K562 (cell line): ENCODE measurements at regions not wholly inside any gene's neighbourhood (a gene's known extent, or its start where the extent isn't known, plus 50 kb on each side); places are given as distances from the start of the nearest gene placed in this dataset.
"Not testable (repeated sequence)": the region's sequence is repeated elsewhere in the genome, so short reads cannot be mapped to it uniquely, and the experiment has no call there.

Experiments used
- ATAC-seq: fragments of 200-7000 bp; cut with Tn5 transposase; 3 replicates; pipeline ENCODE4 v1.9.1; 2020; ENCODE audit warnings: moderate library complexity
- BruUV-seq: library from RNA; stranded (reverse); fragments of 400-500 nt; replicated peaks from 2 replicates; lab custom pipeline; 2021; lab: Mats Ljungman, UMichigan
- CTCF ChIA-PET: fragments of 300-600 bp; formaldehyde crosslinking; extraction: SDS; loops from one replicate; lab custom pipeline; 2021; ENCODE audit warnings: low intra/inter-chr PET ratio; lab: Yijun Ruan, JAX
- POLR2A ChIA-PET: fragments of 300-600, 350-650 bp; sonication (Branson Sonifier 250); formaldehyde crosslinking; extraction: SDS; loops from one replicate; lab custom pipeline; 2021; ENCODE audit warnings: antibody characterized with exemption, inconsistent platforms; lab: Yijun Ruan, JAX
- DNase-seq, 4 experiments: peaks; one replicate each; pipeline versions ENCODE4 v3.0.0 to v3.0.0-alpha.2; 2011 to 2018; ENCODE audit warnings: low spot score in 3 of 4, mixed read lengths in 3 of 4; ENCODE audit errors: extremely low read depth in 1 of 4
- FAIRE-seq: peaks from 2 replicates; lab custom pipeline; 2011; peaks lifted over from hg19 to GRCh38; lab: Jason Lieb, UNC
- H2AFZ ChIP-seq: 2 replicates; pipeline ENCODE4 v1.6.0; 2011; ENCODE audit warnings: low read depth, low read length, control low read depth, inconsistent platforms
- H3K27ac ChIP-seq: fragments of 200-600 bp; 3 replicates; pipeline ENCODE4 v1.8.0; 2011; ENCODE audit warnings: low read depth, mild to moderate bottlenecking, control low read depth, inconsistent platforms, low read length, moderate library complexity, mixed read lengths; ENCODE audit errors: extremely low read depth
- H3K27me3 ChIP-seq, 2 experiments: fragments of 300-600 bp in 1 of 2; 2 replicates in 1 of 2; 3 replicates in 1 of 2; pipeline versions ENCODE4 v1.6.0 to v1.8.0; 2011; ENCODE audit warnings: inconsistent platforms in 2 of 2, low read length in 2 of 2, mild to moderate bottlenecking in 1 of 2, mixed read lengths in 1 of 2, moderate library complexity in 1 of 2; ENCODE audit not compliant: control insufficient read depth in 2 of 2, insufficient read depth in 2 of 2
- H3K36me3 ChIP-seq: fragments of 300-600 bp; 3 replicates; pipeline ENCODE4 v1.8.0; 2011; ENCODE audit warnings: mild to moderate bottlenecking, low read length, inconsistent platforms; ENCODE audit not compliant: control insufficient read depth, insufficient read depth
- H3K4me1 ChIP-seq, 2 experiments: fragments of 200-600 bp in 1 of 2; replicated peaks in 1 of 2; 2 replicates in 1 of 2; 3 replicates in 1 of 2; pipeline versions ENCODE4 v1.5.1 to v1.8.0; 2011; ENCODE audit warnings: inconsistent platforms in 2 of 2, low read length in 2 of 2, mild to moderate bottlenecking in 1 of 2, mixed read lengths in 1 of 2, moderate library complexity in 1 of 2; ENCODE audit not compliant: control insufficient read depth in 2 of 2, insufficient read depth in 2 of 2
- H3K4me2 ChIP-seq: 2 replicates; pipeline ENCODE4 v1.6.1; 2011; ENCODE audit warnings: low read length, control low read depth, inconsistent platforms, mixed read lengths; ENCODE audit not compliant: insufficient read depth
- H3K4me3 ChIP-seq: fragments of 200-600 bp; sonication (generic), shearing (Covaris generic); 2 replicates; pipeline ENCODE4 v1.5.1; 2016; ENCODE audit warnings: control low read depth, inconsistent platforms
- H3K79me2 ChIP-seq: fragments of 200-600 bp; 3 replicates; pipeline ENCODE4 v1.8.0; 2011; ENCODE audit warnings: low read length, inconsistent platforms; ENCODE audit not compliant: control insufficient read depth, insufficient read depth
- H3K9ac ChIP-seq, 2 experiments: 2 replicates each; pipeline versions ENCODE4 v1.6.0 to v1.6.1; 2011; ENCODE audit warnings: low read depth in 2 of 2, low read length in 2 of 2, control low read depth in 1 of 2, inconsistent platforms in 1 of 2, mild to moderate bottlenecking in 1 of 2, mixed read lengths in 1 of 2; ENCODE audit not compliant: insufficient read depth in 1 of 2
- H3K9me1 ChIP-seq: one replicate; pipeline ENCODE4 v1.6.0; 2011; ENCODE audit warnings: inconsistent platforms, mild to moderate bottlenecking, low read length, moderate library complexity; ENCODE audit not compliant: control insufficient read depth, insufficient read depth
- H3K9me3 ChIP-seq: replicated peaks from 2 replicates; pipeline ENCODE4 v1.5.1; 2011; ENCODE audit warnings: low read depth, low read length, inconsistent platforms; ENCODE audit not compliant: control insufficient read depth, insufficient read depth
- H4K20me1 ChIP-seq: replicated peaks from 2 replicates; pipeline ENCODE4 v1.6.1; 2011; ENCODE audit warnings: low read length, inconsistent platforms, mixed read lengths; ENCODE audit not compliant: control insufficient read depth, insufficient read depth
- ARID1B ChIP-seq: fragments of 450-650 bp; IDR thresholded peaks from 2 replicates; pipeline ENCODE4 v1.6.1; 2016; ENCODE audit warnings: antibody characterized with exemption, mild to moderate bottlenecking, inconsistent platforms
- BDP1 ChIP-seq: IDR thresholded peaks from 3 replicates; pipeline ENCODE4 v1.6.1; 2011; ENCODE audit not compliant: insufficient read length, insufficient read depth
- CBX1 ChIP-seq: sonication (generic); IDR thresholded peaks from 2 replicates; pipeline ENCODE4 v1.6.1; 2016; ENCODE audit warnings: antibody characterized with exemption, low read depth, mild to moderate bottlenecking
- MCM5 ChIP-seq: fragments of 450-650 bp; IDR thresholded peaks from 2 replicates; pipeline ENCODE4 v1.6.1; 2016; ENCODE audit warnings: low read depth
- MTA3 ChIP-seq: fragments of 450-650 bp; formaldehyde crosslinking; IDR thresholded peaks from 2 replicates; pipeline ENCODE4 v1.6.1; 2017; ENCODE audit warnings: mild to moderate bottlenecking, borderline replicate concordance
- PHB ChIP-seq: fragments of 250-450 bp; sonication (Bioruptor Pico); IDR thresholded peaks from 2 replicates; pipeline ENCODE4 v1.5.0; 2021
- USF2 ChIP-seq: sonication (generic); formaldehyde crosslinking; IDR thresholded peaks from 2 replicates; pipeline ENCODE4 v1.5.0; 2020; ENCODE audit warnings: missing genetic modification reagents
- ZBTB34 ChIP-seq: fragments of 250-450 bp; sonication (Bioruptor Pico); IDR thresholded peaks from 2 replicates; pipeline ENCODE4 v1.8.0; 2021; ENCODE audit warnings: mild to moderate bottlenecking, moderate library complexity
- ZBTB5 ChIP-seq: fragments of 450-650 bp; IDR thresholded peaks from 2 replicates; pipeline ENCODE4 v1.6.1; 2017; ENCODE audit warnings: antibody characterized with exemption
- ZNF146 ChIP-seq: IDR thresholded peaks from one replicate; pipeline ENCODE4 v1.6.1; 2018; ENCODE audit warnings: missing compliant biosample characterization; ENCODE audit not compliant: unreplicated experiment
- ZNF224 ChIP-seq: sonication (generic); formaldehyde crosslinking; IDR thresholded peaks from 2 replicates; pipeline ENCODE4 v1.8.0; 2022; ENCODE audit warnings: mild to moderate bottlenecking, missing genetic modification reagents
- ZNF395 ChIP-seq: fragments of 200-800 bp; sonication (Bioruptor generic); IDR thresholded peaks from 2 replicates; pipeline ENCODE4 v1.6.1; 2017; ENCODE audit warnings: missing genetic modification characterization, missing compliant biosample characterization
- WGBS: fragments of 100-300 bp; shearing (Covaris generic); methylation state at CpG from one replicate; pipeline ENCODE4 v1.1.6; 2016; ENCODE audit warnings: low coverage, mixed read lengths; ENCODE audit not compliant: insufficient coverage; ENCODE audit errors: missing lambda C conversion rate; 5-methylcytosine and 5-hydroxymethylcytosine counted together
- in situ Hi-C: fragments of 300-500 bp; cut with MboI; formaldehyde crosslinking; loops from 4 replicates; pipeline ENCODE4 v1.15.0; 2018; ENCODE audit warnings: inconsistent platforms, mixed read lengths
- intact Hi-C: fragments of 100-400 bp; cut with micrococcal nuclease; formaldehyde crosslinking; loops from 2 replicates; pipeline ENCODE4 v1.14.2; 2022

- FAIRE-seq, H3K9me3 ChIP-seq, H3K4me2 ChIP-seq, H3K79me2 ChIP-seq, H3K4me3 ChIP-seq, H3K9me1 ChIP-seq, in situ Hi-C loops, CTCF ChIA-PET, H3K4me1 ChIP-seq, BruUV-seq, ATAC-seq, H2AFZ ChIP-seq, DNase-seq, POLR2A ChIA-PET, H3K9ac ChIP-seq, H3K27ac ChIP-seq, intact Hi-C loops, H3K36me3 ChIP-seq, H3K27me3 ChIP-seq, H4K20me1 ChIP-seq: not testable (repeated sequence)
- WGBS, result 0% methylated on average over 1 of the region's 3 CpGs
- peak; percentile 45 for TF ChIP-seq ZNF146
These were observed 110.8 kb downstream of the PJA1 start for GRCh38 chrX:69054497-69054896.

- Histone ChIP-seq H3K9me3 (no peaks in the 10 kb centered on the region), H3K4me3 (no peak overlapping the region), H3K27me3 (peaks cover 0 to 15% of the 10 kb centered on the region in 2 experiments; a peak in 1 of 5 replicates), H3K79me2 (no peaks in the 10 kb centered on the region), H3K36me3 (no peaks in the 10 kb centered on the region), H3K4me1 (no peaks in the 10 kb centered on the region), H3K4me2 (no peak overlapping the region), H3K27ac (no peak overlapping the region), H2AFZ (no peak overlapping the region), H3K9me1 (no peaks in the 10 kb centered on the region), H4K20me1 (no peaks in the 10 kb centered on the region), H3K9ac (no peak overlapping the region)
- intact Hi-C loops (no loop called here), in situ Hi-C loops (no loop called here)
- POLR2A ChIA-PET, result no interaction called here
- DNase-seq (no peak), FAIRE-seq (no peak), ATAC-seq (no peak)
- CTCF ChIA-PET, result no interaction called here
- WGBS, result 0% methylated on average over 3 of the region's 3 CpGs
- no TSS peak for BruUV-seq
- TF ChIP-seq ARID1B (no peak), ZBTB5 (no peak), ZBTB34 (CRISPR knock-in tag) (no peak), ZNF395 (CRISPR knock-in tag) (no peak), USF2 (CRISPR knock-in tag) (no peak), MCM5 (no peak), MTA3 (no peak), ZNF224 (no peak), CBX1 (no peak), PHB (no peak), BDP1 (no peak)
These were observed 113.4 kb downstream of the PJA1 start for GRCh38 chrX:69051901-69052300.
